ENCODE measurements at regions not wholly inside any gene's neighbourhood (a gene's known extent, or its start where the extent isn't known, plus 50 kb on each side); places are given as distances from the start of the nearest gene placed in this dataset.

DNA sequence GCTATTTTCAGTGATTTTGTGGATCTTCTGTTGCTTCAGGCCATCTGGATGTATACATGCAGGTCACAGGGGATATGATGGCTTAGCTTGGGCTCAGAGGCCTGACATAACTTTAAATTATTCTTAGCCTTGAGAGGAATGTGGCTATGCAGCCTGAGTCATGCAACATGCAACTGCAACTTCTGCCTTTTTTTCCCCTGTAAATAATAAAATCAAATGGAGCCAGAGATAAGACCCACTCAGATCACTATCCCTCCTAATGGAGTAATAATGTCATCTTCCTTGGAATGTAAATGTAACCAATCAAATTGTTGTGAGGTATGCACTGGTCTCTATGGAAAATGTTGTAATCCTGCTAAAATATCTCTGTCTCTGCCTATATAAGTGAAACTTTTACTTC is 54.9 kb downstream of the MAGEB17 start:
- no peak for TF ChIP-seq CTCF (IDR thresholded peaks at IDR 0.05)
- no peak for ATAC-seq (ENCODE audit: low FRiP score)
- no peak for DNase-seq (ENCODE audit: low spot score)

- DNase-seq (ENCODE audit: low spot score) (no peak), ATAC-seq (ENCODE audit: low FRiP score) (no peak)
- TF ChIP-seq CTCF (IDR thresholded peaks at IDR 0.05), result no peak
Observed at GRCh38 chrX:16223385-16223784, 56.1 kb downstream of the MAGEB17 start.

- ATAC-seq (ENCODE audit: low FRiP score) (no peak), DNase-seq (ENCODE audit: low spot score) (no peak)
- TF ChIP-seq CTCF (IDR thresholded peaks at IDR 0.05), result no peak
Observed at GRCh38 chrX:16239211-16239610, 71.9 kb downstream of the MAGEB17 start.

DNA sequence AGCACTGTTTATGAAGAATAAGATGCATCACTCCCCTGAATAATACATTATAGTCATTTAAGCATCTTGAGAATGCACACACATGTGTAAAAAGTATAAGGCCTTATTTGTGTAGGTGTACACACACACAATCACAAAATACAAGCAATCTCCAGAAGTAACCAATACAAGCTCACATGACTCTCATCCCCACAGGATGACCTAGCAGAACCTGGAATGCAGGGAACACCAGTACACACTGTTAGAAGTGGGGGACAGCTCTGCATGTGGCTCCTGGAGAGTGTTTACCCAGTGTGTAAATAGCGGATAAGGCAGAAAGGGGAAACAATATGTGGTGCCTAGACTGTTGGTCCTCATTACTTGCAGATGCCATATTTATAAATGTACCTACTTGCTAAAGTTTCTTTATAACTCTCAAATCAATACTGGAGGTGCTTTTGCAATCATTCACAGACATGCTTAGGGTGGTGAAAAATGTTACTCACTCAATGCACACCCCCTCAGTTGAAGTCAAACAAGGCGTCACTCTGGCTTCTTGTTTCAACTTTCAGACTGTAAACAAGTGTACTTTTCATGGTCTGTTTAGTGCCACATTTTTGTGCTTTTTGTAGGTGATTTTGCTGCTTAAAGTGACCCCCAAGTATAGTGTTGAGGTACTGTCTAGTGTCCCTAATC is 73.1 kb downstream of the MAGEB17 start:
- TF ChIP-seq CTCF (IDR thresholded peaks at IDR 0.05), result no peak
- ATAC-seq (ENCODE audit: low FRiP score), result no peak
- DNase-seq (ENCODE audit: low spot score), result no peak

- DNase-seq (ENCODE audit: low spot score), result no peak
- no peak for TF ChIP-seq CTCF (IDR thresholded peaks at IDR 0.05)
- no peak for ATAC-seq (ENCODE audit: low FRiP score)
Observed at GRCh38 chrX:16240968-16241367, 73.7 kb downstream of the MAGEB17 start.

DNA sequence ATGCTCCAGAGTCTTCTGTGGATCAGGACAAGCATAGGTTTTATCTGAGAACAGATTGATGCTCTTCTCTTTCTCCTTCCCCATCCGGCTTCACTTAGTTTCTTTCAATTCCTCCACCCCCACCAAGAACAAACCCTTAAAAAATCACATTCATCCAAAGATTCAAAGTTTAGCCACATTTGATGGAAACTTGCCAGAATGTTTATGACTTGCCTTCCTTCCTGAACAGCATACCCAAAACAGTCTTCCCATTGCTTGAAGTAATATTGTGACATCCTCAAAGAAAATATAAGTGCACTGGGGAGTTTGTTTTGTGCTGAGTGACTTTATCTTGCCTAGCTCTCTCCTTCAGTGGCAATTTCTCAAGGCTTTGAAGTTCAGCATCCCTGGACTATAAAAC is 83.0 kb downstream of the MAGEB17 start:
- TF ChIP-seq CTCF (IDR thresholded peaks at IDR 0.05), result no peak

GRCh38 chrX:16251782-16252181 is 84.5 kb downstream of the MAGEB17 start:
- no peak for TF ChIP-seq CTCF (IDR thresholded peaks at IDR 0.05)
- no peak for ATAC-seq (ENCODE audit: low FRiP score)
- no peak for DNase-seq (ENCODE audit: low spot score)

More for the DNA sequence above, 83.0 kb downstream of the MAGEB17 start:
- no peak for ATAC-seq (ENCODE audit: low FRiP score)
- DNase-seq (ENCODE audit: low spot score), result no peak

Data from omental fat pad (tissue), 3 donors.